Activated CD4-positive, alpha-beta T cell treated with anti-CD3 and anti-CD28 coated beads, Interleukin-2, amount 50 U/mL, for 24 hours (primary cell): ENCODE measurements at regions not wholly inside any gene's neighbourhood (a gene's known extent, or its start where the extent isn't known, plus 50 kb on each side); places are given as distances from the start of the nearest gene placed in this dataset.
A peak's percentile ranks its signal among the peaks of the same experiment; 100 is the strongest.

Experiments
- DNase-seq, 2 donors: peaks; one replicate each; pipeline ENCODE4 v3.0.0-alpha.2; 2020; ENCODE audit warnings: low read depth in 1 of 2, low spot score in 1 of 2

DNA sequence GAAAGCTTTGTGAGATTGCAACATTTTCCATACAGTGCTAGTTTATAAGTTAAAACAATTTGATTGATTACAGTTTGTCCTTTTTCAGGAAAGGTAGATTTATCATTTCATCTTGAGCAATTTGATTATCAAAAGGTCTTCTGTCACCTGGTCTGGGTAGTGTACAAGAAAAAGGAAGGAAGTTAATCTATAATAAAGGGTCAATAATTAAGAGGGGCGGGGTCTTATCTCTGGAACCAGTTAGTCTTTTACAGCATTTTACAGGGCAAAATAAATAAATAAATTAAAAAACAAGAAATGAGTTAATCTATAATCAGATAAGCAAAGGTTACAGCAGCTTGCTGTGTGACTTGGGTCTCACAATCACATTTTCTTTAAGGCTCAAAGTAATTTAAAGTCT is 277.8 kb upstream of the GYPC start:
- no peak for DNase-seq

GRCh38 chr2:126381091-126381490 is 274.9 kb upstream of the GYPC start:
- DNase-seq: no peak

GRCh38 chr2:126382998-126383397 is 273.0 kb upstream of the GYPC start:
- DNase-seq: no peak

DNA sequence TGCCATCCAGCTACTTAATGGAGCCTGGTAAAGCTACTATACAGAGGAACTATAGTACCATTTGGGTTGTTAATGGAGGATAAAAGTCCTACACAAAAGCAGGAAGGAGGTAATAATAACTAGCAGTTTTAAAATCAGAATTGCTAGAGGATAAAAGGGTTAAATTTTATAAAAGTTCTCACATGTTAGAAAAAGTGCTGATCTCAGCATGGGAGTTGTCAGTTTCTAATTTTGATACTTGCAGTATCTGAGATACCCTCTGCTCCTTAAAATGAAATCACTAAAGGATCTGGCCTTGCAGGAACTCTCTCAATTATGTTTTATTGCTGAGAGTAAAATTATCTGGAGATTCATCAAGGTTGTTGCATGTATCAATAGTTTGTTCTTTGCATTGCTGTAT is 272.2 kb upstream of the GYPC start:
- no peak for DNase-seq

DNA sequence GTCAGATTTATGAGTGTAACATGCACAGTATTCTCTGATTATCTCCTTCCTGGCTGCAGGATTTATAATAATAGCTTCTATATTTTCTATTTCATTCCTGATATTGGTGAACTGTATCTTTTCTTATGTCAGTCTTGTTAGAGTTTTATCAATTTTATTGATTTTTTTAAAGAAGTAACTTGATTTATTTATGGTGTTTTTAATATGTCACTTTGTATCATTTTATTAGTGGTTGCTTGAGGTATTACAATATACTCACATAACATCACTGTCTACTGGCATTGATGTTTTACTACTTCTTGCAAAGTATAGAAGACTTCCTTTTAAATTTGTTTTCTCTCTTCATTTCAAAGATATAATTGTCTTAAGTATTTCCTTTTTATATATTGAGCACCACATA is 270.5 kb upstream of the GYPC start:
- no peak for DNase-seq

GRCh38 chr2:126385983-126386382 is 270.0 kb upstream of the GYPC start:
- no peak for DNase-seq

GRCh38 chr2:126389446-126389845 is 266.5 kb upstream of the GYPC start:
- DNase-seq: no peak

- DNase-seq: no peak
Measured at GRCh38 chr2:126392889-126393288, 263.1 kb upstream of the GYPC start.

- DNase-seq: peak in 1 of 2 donors; percentile 5
Measured at GRCh38 chr2:126399001-126399400, 257.0 kb upstream of the GYPC start.

- DNase-seq: no peak
Measured at GRCh38 chr2:126403039-126403628, 252.8 kb upstream of the GYPC start.

GRCh38 chr2:126406267-126406666 is 249.7 kb upstream of the GYPC start:
- DNase-seq: no peak

- no peak for DNase-seq
Measured at GRCh38 chr2:126408671-126409070, 247.3 kb upstream of the GYPC start.

GRCh38 chr2:126409850-126410249 is 246.1 kb upstream of the GYPC start:
- no peak for DNase-seq

DNA sequence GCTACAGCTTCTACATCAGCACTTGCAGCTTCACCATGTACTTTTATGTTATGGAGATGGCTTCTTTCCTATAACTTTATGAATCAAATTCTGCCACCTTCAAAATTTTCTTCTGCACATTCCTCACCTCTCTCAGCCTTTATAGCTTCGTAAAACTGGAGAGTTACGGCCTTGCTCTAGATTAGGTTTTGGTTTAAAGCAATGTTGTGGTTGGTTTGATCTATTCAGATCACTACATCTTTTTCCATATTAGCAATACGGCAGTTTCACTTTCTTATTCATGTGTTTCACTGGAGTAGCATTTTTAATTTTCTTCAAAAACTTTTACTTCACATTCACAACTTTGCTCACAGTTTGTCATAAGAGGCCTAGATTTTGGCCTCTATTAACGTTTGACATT is 242.9 kb upstream of the GYPC start:
- DNase-seq: peak in 1 of 2 donors; percentile 2

- DNase-seq: no peak
Measured at GRCh38 chr2:126419403-126419802, 236.6 kb upstream of the GYPC start.

- no peak for DNase-seq
Measured at GRCh38 chr2:126425943-126426342, 230.0 kb upstream of the GYPC start.

DNA sequence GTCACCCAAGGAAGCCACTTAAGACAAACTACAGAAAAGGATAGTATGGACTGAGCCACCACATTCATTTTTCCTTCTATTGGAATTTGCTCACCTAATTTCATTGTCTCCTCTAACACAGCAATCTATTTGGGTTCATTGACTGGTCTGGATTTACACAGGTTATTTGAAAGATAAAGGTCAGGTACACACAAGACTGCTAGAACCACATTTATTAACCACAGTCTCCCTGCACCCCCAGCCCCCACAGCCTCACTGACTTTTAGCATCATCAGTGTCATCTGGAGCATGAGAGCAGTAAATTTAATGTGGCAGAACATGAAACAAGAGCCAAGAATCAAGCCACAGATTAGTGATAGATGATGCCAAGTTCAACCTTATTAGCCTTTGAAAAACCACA is 226.9 kb upstream of the GYPC start:
- DNase-seq: no peak

DNA sequence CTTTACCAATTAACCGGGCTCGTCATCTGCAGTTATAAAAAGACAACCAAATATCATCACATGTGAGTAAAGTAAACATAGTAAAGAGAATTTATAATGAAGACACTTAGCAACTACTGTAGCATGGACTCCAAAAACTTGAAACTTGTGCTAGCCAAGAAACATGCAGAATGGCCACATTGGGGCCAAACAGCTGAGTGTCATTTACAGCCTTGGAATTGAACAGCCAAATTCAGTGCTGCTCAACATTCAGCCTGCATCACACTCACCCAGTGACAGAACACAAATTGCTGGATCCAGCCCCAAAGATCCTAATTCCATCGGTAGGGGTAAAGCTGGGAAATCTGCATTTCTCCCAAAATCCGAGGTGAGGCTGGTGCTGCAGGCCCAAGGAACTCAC is 224.8 kb upstream of the GYPC start:
- no peak for DNase-seq

GRCh38 chr2:126436411-126436810 is 219.5 kb upstream of the GYPC start:
- no peak for DNase-seq

GRCh38 chr2:126437016-126437415 is 218.9 kb upstream of the GYPC start:
- no peak for DNase-seq

DNA sequence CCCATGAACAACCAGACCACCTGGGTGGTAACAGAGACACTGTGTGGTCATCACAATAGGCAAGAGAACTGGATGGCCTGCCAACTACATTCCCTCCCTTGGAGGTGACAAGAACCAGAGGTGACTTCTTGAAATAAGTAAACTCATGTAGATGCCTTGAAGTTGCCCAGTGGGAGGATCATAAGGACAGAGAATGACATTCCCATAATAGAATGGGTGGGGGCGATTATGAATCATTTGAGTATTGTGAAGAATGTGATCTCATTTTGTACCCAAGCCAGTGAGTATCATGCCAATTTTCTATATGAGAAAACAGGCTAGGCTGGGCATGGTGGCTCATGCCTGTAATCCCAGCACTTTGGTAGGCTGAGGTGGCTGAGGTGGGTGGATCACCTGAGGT is 211.4 kb upstream of the GYPC start:
- DNase-seq: no peak

- DNase-seq: no peak
Measured at GRCh38 chr2:126446106-126446695, 209.8 kb upstream of the GYPC start.

GRCh38 chr2:126448611-126449010 is 207.3 kb upstream of the GYPC start:
- DNase-seq: no peak
